GM19452 (cell line): ENCODE measurements at regions not wholly inside any gene's neighbourhood (a gene's known extent, or its start where the extent isn't known, plus 50 kb on each side); places are given as distances from the start of the nearest gene placed in this dataset.
"Not testable (repeated sequence)": the region's sequence is repeated elsewhere in the genome, so short reads cannot be mapped to it uniquely, and the experiment has no call there.

Experiments
- ATAC-seq: cut with Tn5 transposase; IDR thresholded peaks from one replicate; pipeline ENCODE4 v1.9.1; 2021; ENCODE audit not compliant: unreplicated experiment

DNA sequence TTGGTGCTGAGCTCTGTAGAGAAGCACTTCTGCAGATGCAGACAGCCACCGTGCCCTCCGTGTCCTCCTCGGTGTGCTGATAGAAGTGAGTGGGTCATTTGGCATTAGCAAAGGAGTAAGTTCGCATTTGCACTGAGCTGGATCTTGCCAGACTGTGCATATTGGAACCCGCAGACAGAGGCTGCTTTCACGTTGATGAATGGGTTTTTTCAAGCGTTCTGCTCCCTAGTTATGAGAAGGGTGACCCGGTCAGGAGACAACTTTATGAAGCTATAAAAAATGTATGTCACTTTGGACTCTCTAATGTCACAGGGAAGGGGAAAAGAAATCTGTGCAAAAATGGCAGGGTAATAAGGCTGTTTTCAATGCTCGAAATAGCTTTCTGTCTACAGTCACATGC, 739.4 kb downstream of the MCTP2 start:
- no peak for ATAC-seq

DNA sequence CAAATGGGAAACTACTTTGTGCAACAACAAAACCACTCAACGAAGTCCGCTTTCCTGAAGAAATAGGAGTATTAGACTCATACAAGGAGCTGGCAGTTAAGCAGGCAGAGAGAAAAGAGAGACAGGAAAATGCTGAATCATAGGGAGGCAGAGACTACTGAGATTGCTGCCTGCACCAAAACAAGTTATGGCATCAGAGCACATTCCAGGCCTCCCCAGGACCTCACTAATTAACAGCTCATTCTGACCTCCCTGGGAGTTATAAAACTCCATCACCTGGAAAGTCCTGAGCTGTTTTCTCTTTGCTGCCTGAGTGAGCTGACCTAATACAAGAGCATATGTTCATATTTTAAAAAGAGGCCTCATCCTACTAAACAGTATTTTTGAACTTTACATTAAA, 741.0 kb downstream of the MCTP2 start:
- ATAC-seq: no peak

DNA sequence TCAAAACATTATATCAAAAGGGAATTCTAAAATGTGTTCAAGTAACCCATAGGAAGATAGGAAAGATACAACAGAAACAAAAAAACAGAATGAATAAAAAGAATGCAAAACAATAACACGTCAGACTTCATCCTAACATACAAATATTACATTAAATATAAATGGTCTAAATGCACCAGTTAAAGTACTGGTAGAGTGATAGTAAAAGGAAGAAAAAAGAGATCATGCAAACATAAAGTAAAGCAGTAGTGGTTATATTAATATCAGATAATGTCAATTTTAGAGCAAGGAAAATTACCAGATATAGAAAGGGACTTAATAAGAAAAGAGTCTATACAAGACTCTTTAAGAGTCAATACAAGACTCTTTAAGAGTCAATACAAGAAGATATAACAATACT, 755.7 kb downstream of the MCTP2 start:
- ATAC-seq: no peak

DNA sequence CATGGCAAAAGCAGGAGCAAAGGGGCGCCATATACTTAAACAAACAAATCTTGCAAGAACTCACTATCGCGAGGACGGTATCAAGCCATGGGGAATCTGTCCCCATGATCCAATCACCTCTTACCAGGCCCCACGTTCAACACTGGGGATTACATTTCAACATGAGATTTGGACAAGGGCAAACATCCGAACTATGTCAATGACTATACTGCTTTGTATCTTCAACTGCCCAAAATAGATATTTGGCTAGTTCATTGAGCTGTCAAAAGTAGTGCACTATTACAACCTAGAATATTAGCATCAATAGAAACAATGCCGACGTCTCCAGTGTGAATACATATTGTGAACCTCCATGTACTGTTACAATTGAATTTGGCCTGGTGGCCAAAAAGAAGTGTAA, 760.4 kb downstream of the MCTP2 start:
- no peak for ATAC-seq

DNA sequence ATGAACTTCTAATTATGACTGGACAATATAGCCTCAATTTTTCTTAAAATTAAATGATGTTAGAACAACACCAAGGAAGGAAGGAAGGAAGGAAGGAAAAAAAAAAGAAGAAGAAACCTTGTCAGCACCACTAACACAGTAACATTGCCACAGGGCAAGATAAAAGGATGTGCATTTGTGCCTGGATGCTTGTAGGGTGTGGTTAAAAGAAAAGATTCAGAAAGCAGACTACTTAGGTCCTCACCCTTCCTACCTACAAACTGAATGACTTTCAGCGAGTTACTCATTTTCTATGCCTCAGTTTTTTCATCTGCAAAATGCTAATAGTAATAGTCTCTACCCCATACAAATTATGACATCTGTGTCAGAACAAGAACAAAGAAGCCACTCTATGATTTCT, 778.3 kb downstream of the MCTP2 start:
- no peak for ATAC-seq

DNA sequence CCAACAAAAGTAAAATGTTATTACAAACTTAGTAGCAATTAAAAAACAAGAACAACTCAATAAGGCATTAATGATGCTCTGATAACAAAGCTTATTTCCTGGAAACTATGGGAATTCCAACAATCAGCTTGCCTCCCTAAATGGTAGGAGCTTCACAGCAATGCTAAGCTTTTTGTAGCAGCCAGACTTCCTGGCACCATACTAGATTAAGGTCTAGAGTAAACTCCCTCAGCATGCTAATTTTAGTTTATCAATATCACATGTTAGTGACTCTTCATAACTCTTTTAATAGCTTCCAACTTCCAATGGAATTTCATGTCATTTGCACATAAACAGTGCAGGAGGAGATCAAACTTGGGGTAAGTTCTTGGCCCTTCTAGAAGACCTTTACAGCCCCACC, 782.0 kb downstream of the MCTP2 start:
- ATAC-seq: no peak

DNA sequence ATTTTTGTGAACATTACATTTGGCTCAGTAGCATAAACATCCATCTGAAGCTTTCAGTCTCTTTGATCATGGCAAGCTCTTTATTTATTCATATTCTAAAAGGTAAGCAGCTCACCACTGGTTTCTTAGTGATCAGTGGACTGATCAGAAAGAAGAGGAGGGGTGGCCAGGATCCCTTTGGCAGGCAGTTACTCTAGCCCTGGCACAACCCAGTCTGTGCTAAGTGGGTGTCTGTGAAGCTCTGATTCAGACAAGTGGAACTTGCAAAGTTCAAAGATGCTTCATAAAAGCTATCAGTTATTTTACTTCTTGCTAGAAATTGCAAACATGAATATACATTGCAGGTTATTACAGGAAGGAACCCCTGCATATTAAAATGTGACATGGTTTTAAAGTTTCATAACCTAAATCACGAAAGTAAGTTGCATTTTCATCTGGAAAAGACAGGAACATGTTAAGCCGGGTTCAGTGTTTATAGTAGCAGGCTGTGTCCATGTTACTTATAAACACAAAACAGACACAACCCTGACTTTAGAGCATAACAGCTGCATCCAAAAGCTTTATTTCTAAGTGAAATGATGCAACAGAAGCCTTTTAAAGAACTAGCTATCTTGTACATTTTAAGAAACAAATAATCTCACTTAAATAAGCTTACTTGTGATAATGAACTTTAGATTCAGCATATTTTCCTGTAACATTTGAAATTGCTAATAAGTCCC, 785.3 kb downstream of the MCTP2 start:
- no peak for ATAC-seq

DNA sequence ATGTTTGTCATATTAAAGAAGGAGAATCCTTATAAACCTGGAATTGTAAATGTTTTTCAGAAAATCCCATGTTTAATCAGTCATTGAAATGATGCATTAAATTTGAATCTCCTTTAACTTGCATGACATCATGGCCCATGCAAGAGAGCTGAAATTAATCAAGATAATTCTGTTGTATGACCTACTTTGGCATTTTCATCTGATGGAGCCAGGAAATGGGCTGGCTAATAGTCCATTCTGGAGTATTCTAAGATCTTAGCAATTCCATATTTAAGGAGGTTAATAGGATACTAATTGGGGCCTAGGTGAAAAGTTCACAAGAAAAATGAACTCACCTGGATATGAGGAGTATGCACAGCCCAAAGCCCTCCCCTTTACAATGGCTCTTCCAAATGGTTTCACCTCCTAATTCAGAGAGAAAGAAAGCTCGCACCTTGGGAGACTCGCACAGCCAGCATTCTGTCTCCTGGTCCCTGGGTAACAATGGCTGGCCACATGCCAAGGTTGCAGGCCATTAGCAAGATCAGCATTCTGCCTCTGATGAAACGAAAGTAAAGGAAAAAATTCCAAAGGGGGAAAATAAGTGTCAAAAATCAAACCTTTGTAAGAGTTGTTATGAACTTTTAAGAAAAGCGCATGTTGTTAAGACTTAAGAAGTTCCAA, 786.4 kb downstream of the MCTP2 start:
- ATAC-seq: no peak

DNA sequence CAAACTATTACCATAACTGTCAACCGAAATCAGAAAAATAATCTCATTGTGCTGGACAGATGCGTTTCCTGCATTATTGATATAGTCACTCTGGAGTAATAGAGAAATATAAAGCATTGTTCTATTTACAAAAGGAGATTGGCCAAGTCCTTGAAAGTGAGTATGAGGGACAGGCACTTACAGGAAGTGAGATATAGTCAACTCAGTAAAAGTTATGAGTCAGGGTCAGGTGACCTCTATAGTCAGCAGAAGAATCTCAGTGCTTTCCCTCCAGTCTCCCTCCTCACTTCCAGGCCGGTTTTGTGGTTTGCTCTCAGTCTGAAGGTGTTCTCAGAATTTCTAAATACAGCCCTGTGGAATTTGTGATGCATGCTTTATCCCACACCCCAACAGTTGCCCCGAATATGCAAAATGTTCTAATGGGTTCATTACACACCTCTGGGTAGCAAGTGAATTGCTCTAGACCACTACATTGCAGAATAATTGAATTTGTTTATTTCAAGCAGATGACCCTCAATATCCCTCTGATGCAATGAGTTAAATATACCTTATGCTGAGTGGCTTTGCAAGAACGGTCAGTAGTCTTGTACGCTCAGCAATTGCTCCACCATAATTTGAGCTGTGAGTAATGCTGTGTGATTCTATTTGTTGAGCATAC, 787.7 kb downstream of the MCTP2 start:
- ATAC-seq: no peak

DNA sequence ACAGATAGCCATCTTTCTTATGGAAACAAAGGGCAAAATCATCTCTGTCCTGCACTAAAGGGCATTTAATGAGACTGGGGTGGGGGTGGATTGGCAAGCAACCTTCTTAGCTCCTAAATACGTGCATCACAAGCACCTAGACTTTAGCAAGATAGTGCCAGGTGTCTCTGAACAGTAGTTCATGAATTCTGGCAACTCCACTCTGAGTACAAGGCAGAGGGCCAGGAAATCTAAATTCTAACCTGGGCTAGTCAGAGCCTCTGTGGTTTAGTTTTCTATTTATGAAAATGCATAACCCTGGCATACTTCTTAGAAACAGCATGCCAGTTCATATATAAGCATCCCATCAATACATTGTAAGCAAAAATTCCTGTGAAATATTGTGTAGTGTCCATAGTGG, 788.5 kb downstream of the MCTP2 start:
- no peak for ATAC-seq

DNA sequence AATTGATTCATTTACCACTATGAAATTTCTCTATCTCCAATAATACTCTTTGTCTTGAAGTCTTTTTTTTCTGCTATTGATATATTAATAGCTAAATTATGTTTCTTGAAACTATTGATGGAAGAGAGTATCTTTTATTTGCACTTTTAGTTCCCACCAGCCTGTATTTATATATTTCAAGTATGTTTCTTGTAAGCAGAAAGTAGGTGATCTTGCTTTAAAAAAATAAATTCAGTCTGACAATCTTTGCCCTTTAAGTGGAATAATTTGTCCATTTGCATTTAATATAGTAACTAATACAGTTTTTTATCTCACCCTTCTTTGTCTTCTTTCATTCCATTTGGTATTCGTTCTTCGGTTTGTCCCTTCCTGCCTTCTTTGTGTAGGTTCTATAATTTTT, 790.5 kb downstream of the MCTP2 start:
- no peak for ATAC-seq

DNA sequence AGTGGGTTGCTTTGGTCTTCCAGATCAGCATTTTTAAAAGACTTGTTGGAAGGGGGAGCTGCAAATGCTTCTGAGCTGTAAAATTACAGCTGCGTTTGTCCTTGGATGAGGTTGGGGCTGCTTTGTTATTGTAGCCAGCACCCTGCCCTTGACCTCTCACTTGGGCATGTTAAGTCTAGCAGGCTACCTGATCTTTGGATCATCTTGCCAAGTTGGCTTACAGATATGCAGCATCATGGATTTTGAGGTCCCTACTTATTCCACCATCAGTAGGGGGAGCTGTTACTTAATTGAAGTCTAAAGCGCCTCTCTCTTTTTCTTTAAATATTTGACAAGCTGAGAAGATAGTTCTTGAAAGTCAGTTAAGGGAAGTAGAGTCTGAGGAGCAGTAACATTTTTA, 793.0 kb downstream of the MCTP2 start:
- ATAC-seq: no peak

DNA sequence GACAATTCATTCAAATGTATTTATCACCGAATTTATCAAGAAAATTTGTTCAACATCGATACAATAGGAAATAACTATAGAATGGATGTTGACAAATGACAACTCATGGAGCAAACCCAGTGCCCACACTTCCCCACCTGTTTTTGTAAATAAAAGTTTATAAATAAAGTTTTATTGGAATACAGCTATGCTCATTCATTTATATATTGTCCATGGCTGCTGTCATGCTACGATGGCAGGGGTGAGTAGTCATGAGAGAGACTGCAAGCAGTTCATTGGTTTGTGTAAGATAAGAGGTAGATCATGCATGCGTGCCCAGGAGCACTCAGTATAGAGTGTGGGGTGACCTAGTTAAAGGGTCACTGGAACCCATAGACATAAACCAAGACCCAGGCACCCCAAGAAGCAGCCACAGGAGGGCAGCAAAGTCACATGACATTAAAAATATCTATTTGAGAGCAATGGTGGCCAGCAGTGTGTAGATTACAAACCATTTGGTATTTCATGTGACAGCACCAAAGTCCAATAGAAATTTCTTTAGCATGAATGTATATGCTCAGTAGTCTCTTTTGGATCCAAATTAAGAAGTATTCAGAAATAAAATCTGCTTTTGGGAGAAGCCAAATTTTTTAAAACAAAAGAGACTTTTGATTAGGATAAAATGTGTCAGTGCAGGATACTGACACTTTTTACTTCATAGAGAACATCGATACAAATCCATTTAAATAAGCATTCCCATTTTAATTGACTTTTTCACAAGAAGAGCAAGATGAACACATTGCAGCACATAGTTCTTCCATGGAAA, 794.8 kb downstream of the MCTP2 start:
- ATAC-seq: no peak

DNA sequence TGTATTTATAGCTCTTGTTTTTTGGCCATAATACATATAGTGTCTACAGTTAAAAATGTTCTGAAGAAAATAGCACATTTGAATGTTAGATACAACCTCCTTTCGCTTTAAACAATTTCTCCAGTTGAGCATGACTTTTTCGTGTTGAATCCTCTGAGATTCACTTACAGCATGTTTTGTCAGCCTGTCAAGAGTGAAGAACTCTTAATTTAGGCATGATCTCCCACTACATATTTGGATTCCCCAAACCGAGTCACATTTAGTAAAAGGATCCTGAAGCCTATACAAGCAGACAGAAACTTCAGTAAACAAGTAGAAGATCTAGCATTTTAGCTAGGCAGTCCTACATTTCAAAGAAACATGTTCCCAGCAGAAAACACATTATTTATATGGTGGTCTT, 796.6 kb downstream of the MCTP2 start:
- ATAC-seq: no peak

DNA sequence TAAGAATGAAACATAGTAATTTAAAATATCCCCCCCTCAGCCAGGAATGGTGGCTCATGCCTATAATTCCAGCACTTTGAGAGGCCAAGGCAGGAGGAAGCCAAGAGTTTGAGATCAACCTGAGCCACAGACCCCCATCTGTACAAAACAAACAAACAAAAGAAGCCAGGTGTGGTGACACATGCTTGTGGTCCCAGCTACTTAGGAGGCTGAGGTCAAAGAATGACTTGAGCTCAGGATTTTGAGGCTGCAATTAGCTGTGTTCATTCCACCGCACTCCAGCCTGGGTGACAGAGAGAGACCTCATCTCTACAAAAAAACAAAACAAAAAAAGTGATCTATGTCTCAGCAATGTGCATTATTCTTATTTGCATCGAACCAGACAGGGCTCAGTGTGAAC, 800.8 kb downstream of the MCTP2 start:
- no peak for ATAC-seq

DNA sequence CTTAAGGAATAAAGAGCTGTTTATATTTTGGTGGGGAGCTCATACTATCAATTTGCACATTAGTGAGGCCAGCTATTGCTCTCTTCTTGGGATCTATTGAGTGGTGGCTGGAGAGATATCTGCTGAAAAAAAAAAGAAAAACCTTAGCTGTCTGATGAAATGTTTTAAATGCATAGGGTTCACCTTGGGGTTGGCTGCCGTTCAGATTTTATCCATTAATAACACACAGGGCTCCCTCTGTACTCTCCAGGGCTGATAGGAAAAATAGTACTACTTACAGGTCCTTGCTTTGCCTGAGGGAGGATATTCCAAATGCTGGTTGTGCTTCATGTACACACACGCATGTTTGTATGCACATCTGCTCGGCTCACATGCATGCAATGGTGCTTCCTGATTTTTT, 803.7 kb downstream of the MCTP2 start:
- ATAC-seq: no peak

DNA sequence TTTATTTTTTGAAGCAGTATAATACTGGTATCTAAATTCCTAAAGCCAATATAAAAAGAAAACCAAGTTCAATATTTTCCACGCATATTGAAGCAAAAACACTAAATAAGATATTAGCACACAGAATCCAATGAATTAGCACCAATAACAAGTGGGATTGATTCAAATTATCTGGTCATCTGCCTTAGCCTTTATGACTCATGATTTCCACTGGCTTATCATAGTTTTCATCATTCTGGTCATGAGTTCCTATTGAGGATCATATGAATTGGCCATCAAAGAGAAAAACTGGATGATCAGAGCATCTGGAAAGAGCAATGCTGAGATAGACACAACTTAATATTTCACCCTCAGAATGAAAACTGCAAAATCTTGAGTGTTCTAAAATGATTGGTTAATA, 809.9 kb downstream of the MCTP2 start:
- ATAC-seq: no peak

DNA sequence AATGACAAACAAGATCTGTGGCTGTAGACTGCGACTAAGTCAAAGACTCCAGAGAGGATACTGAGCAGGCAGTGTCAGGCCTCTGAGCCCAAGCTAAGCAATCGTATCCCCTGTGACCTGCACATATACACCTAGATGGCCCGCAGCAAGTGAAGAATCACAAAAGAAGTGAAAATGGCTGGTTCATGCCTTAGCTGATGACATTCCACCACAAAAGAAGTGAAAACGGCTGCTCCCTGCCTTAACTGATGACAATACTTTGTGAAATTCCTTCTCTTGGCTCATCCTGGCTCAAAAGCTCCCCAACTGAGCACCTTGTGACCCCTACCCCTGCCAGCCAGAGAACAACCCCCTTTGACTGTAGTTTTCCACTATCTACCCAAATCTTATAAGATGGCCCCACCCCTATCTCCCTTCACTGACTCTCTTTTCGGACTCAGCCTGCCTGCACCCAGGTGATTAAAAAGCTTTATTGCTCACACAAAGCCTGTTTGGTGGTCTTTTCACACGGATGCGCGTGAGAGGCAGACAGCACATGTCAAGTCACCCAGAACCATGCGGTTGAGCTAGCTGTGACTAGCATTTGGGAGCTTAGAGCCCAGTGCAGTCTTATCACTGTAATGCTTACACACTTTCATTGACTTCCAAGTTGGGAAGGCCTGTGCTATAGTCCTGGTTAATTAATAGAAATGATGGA, 812.0 kb downstream of the MCTP2 start:
- ATAC-seq: not testable (repeated sequence)

DNA sequence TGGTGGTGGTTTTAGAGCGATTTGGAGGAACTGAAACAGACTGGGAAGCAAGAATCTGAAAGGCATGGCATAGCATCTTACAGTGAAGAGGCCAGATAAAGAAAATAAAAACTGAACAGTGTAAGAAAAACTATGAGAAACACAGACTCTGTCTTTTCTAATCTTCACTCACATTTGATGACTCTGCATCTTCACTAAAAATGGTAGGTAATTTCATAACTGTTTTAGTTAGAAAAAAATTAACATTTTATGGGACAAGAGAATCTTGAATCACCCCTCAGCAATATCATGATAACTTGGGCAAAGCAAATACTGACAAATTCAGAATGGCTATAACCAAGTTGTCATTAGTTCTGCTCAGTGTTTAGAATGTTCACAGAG, 812.6 kb downstream of the MCTP2 start:
- no peak for ATAC-seq

DNA sequence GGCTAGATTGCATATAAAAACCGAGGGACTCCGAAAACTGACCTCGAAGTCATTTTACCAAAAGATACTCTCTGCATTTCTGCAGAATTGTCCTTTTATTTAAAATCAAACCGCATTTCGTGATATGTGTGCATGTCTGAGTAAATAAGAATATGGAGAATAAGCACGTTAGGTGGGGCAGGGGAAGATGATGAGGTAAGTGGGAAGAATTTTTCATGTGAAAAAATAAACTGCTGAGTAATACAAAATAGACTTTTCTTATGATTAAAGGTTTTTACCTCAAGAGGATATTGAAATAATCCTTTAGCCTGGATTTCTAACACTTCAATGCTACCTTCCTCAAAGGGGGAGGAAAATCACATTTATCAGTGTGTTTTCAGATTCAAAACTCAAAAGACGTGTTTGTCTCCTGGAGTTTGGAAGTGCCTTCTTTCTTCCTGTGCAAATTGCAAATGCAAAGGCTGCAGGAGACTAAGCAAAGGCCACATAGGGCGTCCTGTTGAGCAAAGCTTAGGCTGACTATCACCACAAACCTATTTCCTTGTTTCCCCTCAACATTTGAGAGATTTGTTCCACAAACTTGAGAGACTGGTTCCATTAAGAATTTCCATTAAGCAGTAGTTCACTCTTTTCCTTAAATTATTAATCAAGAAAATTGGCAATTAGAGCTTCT, 813.5 kb downstream of the MCTP2 start:
- no peak for ATAC-seq

DNA sequence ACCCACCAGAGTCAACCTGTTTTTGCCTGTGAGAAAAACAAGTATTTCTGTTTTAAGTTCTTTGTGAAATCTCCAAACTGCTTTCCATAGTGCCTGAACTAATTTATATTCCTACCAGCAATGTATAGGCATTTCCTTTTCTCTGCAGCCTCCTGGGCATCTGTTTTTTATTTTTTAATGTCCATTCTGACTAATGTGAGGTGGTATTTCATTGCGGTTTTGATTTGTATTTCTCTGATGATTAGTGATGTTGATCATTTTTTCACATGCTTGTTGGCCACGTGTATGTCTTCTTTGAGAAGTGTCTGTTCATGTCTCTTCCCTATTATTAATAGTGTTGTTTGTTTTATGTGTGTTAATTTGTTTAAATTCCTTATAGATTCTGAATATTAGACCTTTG, 820.5 kb downstream of the MCTP2 start:
- no peak for ATAC-seq
